C4-2B (cell line): ENCODE measurements at regions not wholly inside any gene's neighbourhood (a gene's known extent, or its start where the extent isn't known, plus 50 kb on each side); places are given as distances from the start of the nearest gene placed in this dataset.

Experiments used
- H3K27ac ChIP-seq: fragments of 450-650 bp; 2 replicates; pipeline ENCODE4 v1.5.1; 2017
- CTCF ChIP-seq: fragments of 450-650 bp; conservative IDR thresholded peaks from 2 replicates; pipeline ENCODE4 v1.5.1; 2017; ENCODE audit warnings: mild to moderate bottlenecking
- ZFX ChIP-seq: fragments of 450-650 bp; IDR thresholded peaks from 2 replicates; pipeline ENCODE4 v1.6.1; 2017

DNA sequence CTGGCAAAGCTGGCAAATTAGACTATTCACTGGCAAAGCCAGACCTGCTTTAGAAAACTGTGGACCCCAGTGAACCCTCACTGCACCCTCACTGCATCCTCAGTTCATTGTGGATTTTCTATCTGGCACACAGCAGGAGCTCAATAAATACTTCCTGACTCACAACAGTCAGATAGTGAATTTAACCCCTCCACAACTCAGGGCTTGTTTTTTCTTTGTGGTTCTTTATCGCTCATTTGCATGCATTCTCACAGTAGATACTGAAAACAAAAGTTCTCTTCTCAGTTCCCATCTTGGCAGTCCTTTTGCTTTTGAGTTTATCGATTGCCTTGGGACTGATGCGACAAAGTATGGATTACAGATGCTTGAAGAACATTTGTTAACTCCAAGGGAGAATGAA lies 99.8 kb downstream of the ACTL7B start:
- TF ChIP-seq CTCF: no peak
- no peak for TF ChIP-seq ZFX
- no peak overlapping the region for H3K27ac ChIP-seq

GRCh38 chr9:108751369-108751768 lies 104.4 kb downstream of the ACTL7B start:
- TF ChIP-seq CTCF (no peak), ZFX (no peak)

DNA sequence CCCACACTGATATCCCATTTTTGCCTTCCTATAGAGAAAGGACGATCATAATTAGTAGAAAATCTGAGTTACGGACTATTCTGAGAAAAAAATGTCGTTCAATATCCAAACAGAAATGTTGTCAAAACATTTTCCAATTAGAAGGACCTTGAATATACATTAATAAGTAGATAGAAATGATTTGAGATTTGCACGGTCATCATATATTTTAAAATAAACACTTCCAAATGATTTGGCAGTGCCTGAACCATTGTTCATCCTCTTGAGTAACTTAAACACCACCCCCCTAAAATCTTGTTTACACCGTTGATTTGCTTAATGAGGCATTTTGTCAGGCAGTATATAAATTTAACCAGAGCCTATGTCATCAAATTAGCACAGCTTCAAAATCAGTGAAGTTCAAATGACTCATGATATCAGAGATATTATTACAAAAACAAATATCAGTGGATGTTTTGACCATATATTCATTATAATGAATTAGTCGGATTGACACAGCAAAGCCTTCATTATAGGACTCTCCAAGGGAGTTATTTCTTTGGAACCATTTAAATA lies 105.0 kb downstream of the ACTL7B start:
- H3K27ac ChIP-seq: no peak overlapping the region
- TF ChIP-seq ZFX (no peak), CTCF (no peak)

More at GRCh38 chr9:108751369-108751768, 104.4 kb downstream of the ACTL7B start:
- H3K27ac ChIP-seq: no peak overlapping the region

- H3K27ac ChIP-seq: no peak overlapping the region
- TF ChIP-seq CTCF (no peak), ZFX (no peak)
These were observed 107.0 kb downstream of the ACTL7B start for GRCh38 chr9:108748776-108749175.

GRCh38 chr9:108746864-108747263 lies 108.9 kb downstream of the ACTL7B start:
- no peak overlapping the region for H3K27ac ChIP-seq
- TF ChIP-seq CTCF (no peak), ZFX (no peak)

GRCh38 chr9:108746001-108746400 lies 109.8 kb downstream of the ACTL7B start:
- H3K27ac ChIP-seq: no peak overlapping the region
- no peak for TF ChIP-seq CTCF

GRCh38 chr9:108744641-108745040 lies 111.1 kb downstream of the ACTL7B start:
- H3K27ac ChIP-seq: no peak overlapping the region
- TF ChIP-seq CTCF (no peak), ZFX (no peak)
